Smooth muscle cell (in vitro differentiated cells): ENCODE measurements at regions not wholly inside any gene's neighbourhood (a gene's known extent, or its start where the extent isn't known, plus 50 kb on each side); places are given as distances from the start of the nearest gene placed in this dataset.
"Not testable (repeated sequence)": the region's sequence is repeated elsewhere in the genome, so short reads cannot be mapped to it uniquely, and the experiment has no call there.

Experiments used
- DNase-seq: peaks from one replicate; lab custom pipeline; 2025; ENCODE audit not compliant: unreplicated experiment; lab: John Stamatoyannopoulos, UW
- H2AFZ ChIP-seq: fragments of 200-600 bp; sonication (generic); 2 replicates; pipeline ENCODE4 v1.6.0; 2016; ENCODE audit warnings: antibody characterized with exemption, low read depth, mild to moderate bottlenecking
- H3F3A ChIP-seq: fragments of 200-600 bp; sonication (generic); 2 replicates; pipeline ENCODE4 v1.6.0; 2017; ENCODE audit warnings: antibody characterized with exemption, low read depth
- H3K27ac ChIP-seq: fragments of 200-600 bp; sonication (generic); 2 replicates; pipeline ENCODE4 v1.5.1; 2016; ENCODE audit warnings: low read depth, mild to moderate bottlenecking
- H3K27me3 ChIP-seq: fragments of 200-600 bp; sonication (generic); 2 replicates; pipeline ENCODE4 v1.6.1; 2016; ENCODE audit warnings: low read depth, mild to moderate bottlenecking
- H3K36me3 ChIP-seq: fragments of 200-600 bp; sonication (generic); 2 replicates; pipeline ENCODE4 v1.5.1; 2016; ENCODE audit warnings: low read depth
- H3K4me1 ChIP-seq: fragments of 200-600 bp; sonication (generic); 2 replicates; pipeline ENCODE4 v1.5.1; 2016; ENCODE audit warnings: low read depth
- H3K4me2 ChIP-seq: fragments of 200-600 bp; sonication (generic); 2 replicates; pipeline ENCODE4 v1.6.0; 2016; ENCODE audit warnings: mild to moderate bottlenecking
- H3K4me3 ChIP-seq: fragments of 200-600 bp; sonication (generic); 2 replicates; pipeline ENCODE4 v1.5.1; 2016; ENCODE audit warnings: mild to moderate bottlenecking
- H3K79me2 ChIP-seq: fragments of 200-600 bp; sonication (generic); 2 replicates; pipeline ENCODE4 v1.6.0; 2016; ENCODE audit warnings: low read depth, mild to moderate bottlenecking
- H3K9ac ChIP-seq: fragments of 200-600 bp; sonication (generic); 2 replicates; pipeline ENCODE4 v1.6.0; 2016; ENCODE audit warnings: low read depth
- H3K9me3 ChIP-seq: fragments of 200-600 bp; sonication (generic); replicated peaks from 2 replicates; pipeline ENCODE4 v1.5.1; 2016; ENCODE audit warnings: low read depth
- H4K20me1 ChIP-seq: fragments of 200-600 bp; sonication (generic); 2 replicates; pipeline ENCODE4 v1.6.0; 2016; ENCODE audit warnings: low read depth
- WGBS: methylation state at CpG from one replicate; pipeline ENCODE4 v1.1.7; 2016; ENCODE audit warnings: low lambda C conversion rate; 5-methylcytosine and 5-hydroxymethylcytosine counted together

- not testable (repeated sequence) for DNase-seq
Measured at GRCh38 chr5:71289946-71290345, 165.5 kb upstream of the BDP1 start.

DNA sequence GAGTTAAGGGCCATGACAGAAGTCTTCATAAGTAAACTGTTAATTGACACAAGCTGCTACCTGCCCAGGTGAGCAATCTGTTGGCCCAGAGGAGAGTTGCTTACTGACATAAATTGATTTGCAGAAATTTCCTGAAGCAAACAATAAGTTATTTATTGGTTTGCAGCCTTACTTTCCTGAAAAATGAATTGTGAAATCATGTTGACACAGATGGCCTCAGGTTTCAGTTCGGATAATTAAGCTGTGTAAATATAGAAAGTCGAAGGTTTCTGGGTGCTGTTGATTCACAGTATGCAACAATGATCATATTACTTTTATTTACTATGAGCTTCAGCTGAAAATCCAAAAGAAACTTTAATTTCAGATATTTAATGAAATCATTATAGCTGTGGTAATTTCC, 164.5 kb upstream of the BDP1 start:
- not testable (repeated sequence) for H3K4me1 ChIP-seq, H3K4me3 ChIP-seq, H3K9ac ChIP-seq, H3K9me3 ChIP-seq, DNase-seq, H3K27me3 ChIP-seq, H3K4me2 ChIP-seq, H3K79me2 ChIP-seq, H2AFZ ChIP-seq, H3F3A ChIP-seq, H4K20me1 ChIP-seq, H3K27ac ChIP-seq, H3K36me3 ChIP-seq
- WGBS, result 93% methylated on average over 2 of the region's 2 CpGs

More at GRCh38 chr5:71289946-71290345, 165.5 kb upstream of the BDP1 start:
- not testable (repeated sequence) for H3K27ac ChIP-seq, H3K9me3 ChIP-seq, H3K9ac ChIP-seq, H3K36me3 ChIP-seq, H2AFZ ChIP-seq, H3K4me1 ChIP-seq, H3F3A ChIP-seq, H3K27me3 ChIP-seq, H3K79me2 ChIP-seq, H4K20me1 ChIP-seq, H3K4me2 ChIP-seq
- H3K4me3 ChIP-seq, result peak overlapping the region; percentile 34
- no CpG with 5 or more reads among the region's 42 CpGs for WGBS
